ENCODE measurements at regions not wholly inside any gene's neighbourhood (a gene's known extent, or its start where the extent isn't known, plus 50 kb on each side); places are given as distances from the start of the nearest gene placed in this dataset.

GRCh38 chr2:236862961-236863728 lies 222.5 kb upstream of the COPS8 start:
- Histone ChIP-seq H3K4me3 (no peak overlapping the region), H3K36me3 (ENCODE audit: control insufficient read depth in 4 of 4, insufficient read depth in 4 of 4, low read length in 4 of 4) (no peaks in the 10 kb centered on the region), H3K27ac (ENCODE audit: low read depth in 1 of 2, low read length in 1 of 2) (no peak overlapping the region), H3K4me1 (ENCODE audit: control insufficient read depth in 5 of 5, insufficient read depth in 5 of 5, low read length in 5 of 5) (no peaks in the 10 kb centered on the region), H3K9ac (ENCODE audit: insufficient read depth in 1 of 2, low read length in 2 of 2) (no peak overlapping the region), H3K9me3 (ENCODE audit: control insufficient read depth in 4 of 4, insufficient read depth in 3 of 4, low read length in 3 of 4) (no peaks in the 10 kb centered on the region), H3K27me3 (ENCODE audit: control insufficient read depth in 3 of 3, insufficient read depth in 3 of 3, low read length in 2 of 3) (no peaks in the 10 kb centered on the region)
- TF ChIP-seq, protein P1, sequence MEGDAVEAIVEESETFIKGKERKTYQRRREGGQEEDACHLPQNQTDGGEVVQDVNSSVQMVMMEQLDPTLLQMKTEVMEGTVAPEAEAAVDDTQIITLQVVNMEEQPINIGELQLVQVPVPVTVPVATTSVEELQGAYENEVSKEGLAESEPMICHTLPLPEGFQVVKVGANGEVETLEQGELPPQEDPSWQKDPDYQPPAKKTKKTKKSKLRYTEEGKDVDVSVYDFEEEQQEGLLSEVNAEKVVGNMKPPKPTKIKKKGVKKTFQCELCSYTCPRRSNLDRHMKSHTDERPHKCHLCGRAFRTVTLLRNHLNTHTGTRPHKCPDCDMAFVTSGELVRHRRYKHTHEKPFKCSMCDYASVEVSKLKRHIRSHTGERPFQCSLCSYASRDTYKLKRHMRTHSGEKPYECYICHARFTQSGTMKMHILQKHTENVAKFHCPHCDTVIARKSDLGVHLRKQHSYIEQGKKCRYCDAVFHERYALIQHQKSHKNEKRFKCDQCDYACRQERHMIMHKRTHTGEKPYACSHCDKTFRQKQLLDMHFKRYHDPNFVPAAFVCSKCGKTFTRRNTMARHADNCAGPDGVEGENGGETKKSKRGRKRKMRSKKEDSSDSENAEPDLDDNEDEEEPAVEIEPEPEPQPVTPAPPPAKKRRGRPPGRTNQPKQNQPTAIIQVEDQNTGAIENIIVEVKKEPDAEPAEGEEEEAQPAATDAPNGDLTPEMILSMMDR (IDR thresholded peaks at IDR 0.05; ENCODE audit: control extremely low read depth, extremely low read depth) = no peak
- DNase-seq (no peak), ATAC-seq (ENCODE audit: insufficient read depth, low FRiP score) (no peak)
- 92% methylated on average over 9 of the region's 9 CpGs for WGBS, 2 donors

- Histone ChIP-seq H3K36me3 (ENCODE audit: control insufficient read depth in 4 of 4, insufficient read depth in 4 of 4, low read length in 4 of 4) (no peaks in the 10 kb centered on the region), H3K4me3 (no peak overlapping the region), H3K9ac (ENCODE audit: insufficient read depth in 1 of 2, low read length in 2 of 2) (no peak overlapping the region), H3K9me3 (ENCODE audit: control insufficient read depth in 4 of 4, insufficient read depth in 3 of 4, low read length in 3 of 4) (no peaks in the 10 kb centered on the region), H3K27me3 (ENCODE audit: control insufficient read depth in 3 of 3, insufficient read depth in 3 of 3, low read length in 2 of 3) (no peaks in the 10 kb centered on the region), H3K4me1 (ENCODE audit: control insufficient read depth in 5 of 5, insufficient read depth in 5 of 5, low read length in 5 of 5) (peaks cover 0 to under 1% (median 0%) of the 10 kb centered on the region in 5 donors), H3K27ac (ENCODE audit: low read depth in 1 of 2, low read length in 1 of 2) (no peak overlapping the region)
- ATAC-seq (ENCODE audit: insufficient read depth, low FRiP score) = no peak
- 93% methylated on average over 5 of the region's 5 CpGs for WGBS, 2 donors
- no peak for DNase-seq
- TF ChIP-seq, protein P1 (IDR thresholded peaks at IDR 0.05; ENCODE audit: control extremely low read depth, extremely low read depth) = no peak
Measured at GRCh38 chr2:236863729-236864126, 222.0 kb upstream of the COPS8 start.

- H3K27ac ChIP-seq (ENCODE audit: low read depth in 1 of 2, low read length in 1 of 2) = no peak overlapping the region
- 93 to 96% methylated on average over 2 of the region's 2 CpGs for WGBS, 2 donors
- no peaks in the 10 kb centered on the region for H3K9me3 ChIP-seq (ENCODE audit: control insufficient read depth in 4 of 4, insufficient read depth in 3 of 4, low read length in 3 of 4)
- TF ChIP-seq, protein P1 (IDR thresholded peaks at IDR 0.05; ENCODE audit: control extremely low read depth, extremely low read depth) = no peak
- H3K27me3 ChIP-seq (ENCODE audit: control insufficient read depth in 3 of 3, insufficient read depth in 3 of 3, low read length in 2 of 3) = no peaks in the 10 kb centered on the region
- DNase-seq (no peak), ATAC-seq (ENCODE audit: insufficient read depth, low FRiP score) (no peak)
- no peaks in the 10 kb centered on the region for H3K36me3 ChIP-seq (ENCODE audit: control insufficient read depth in 4 of 4, insufficient read depth in 4 of 4, low read length in 4 of 4)
- H3K4me3 ChIP-seq = no peak overlapping the region
- no peak overlapping the region for H3K9ac ChIP-seq (ENCODE audit: insufficient read depth in 1 of 2, low read length in 2 of 2)
- H3K4me1 ChIP-seq (ENCODE audit: control insufficient read depth in 5 of 5, insufficient read depth in 5 of 5, low read length in 5 of 5) = peaks cover 0 to 7% (median 0%) of the 10 kb centered on the region in 5 donors
Measured at GRCh38 chr2:236865052-236865451, 220.6 kb upstream of the COPS8 start.
